ENCODE measurements at regions not wholly inside any gene's neighbourhood (a gene's known extent, or its start where the extent isn't known, plus 50 kb on each side); places are given as distances from the start of the nearest gene placed in this dataset.
A peak's percentile ranks its signal among the peaks of the same experiment; 100 is the strongest.

GRCh38 chr5:164027738-164028137 lies 522.3 kb downstream of the MAT2B start:
- no peak overlapping the region for H3K27ac ChIP-seq
- no peaks in the 10 kb centered on the region for H3K36me3 ChIP-seq
- H3K4me1 ChIP-seq (ENCODE audit: low read depth) = no peaks in the 10 kb centered on the region
- H3K9me3 ChIP-seq (ENCODE audit: low read depth) = no peaks in the 10 kb centered on the region
- H3K4me3 ChIP-seq = no peak overlapping the region
- H3K27me3 ChIP-seq = no peaks in the 10 kb centered on the region
- TF ChIP-seq CTCF (IDR thresholded peaks at IDR 0.05; ENCODE audit: low read depth, low read length) = no peak
- DNase-seq (ENCODE audit: low read depth in 1 of 2, low spot score in 1 of 2) = no peak

- no peak for TF ChIP-seq CTCF (IDR thresholded peaks at IDR 0.05; ENCODE audit: low read depth, low read length)
- DNase-seq (ENCODE audit: low read depth in 1 of 2, low spot score in 1 of 2) = no peak
- no peak overlapping the region for H3K4me3 ChIP-seq
- H3K27ac ChIP-seq = no peak overlapping the region
- H3K9me3 ChIP-seq (ENCODE audit: low read depth) = no peaks in the 10 kb centered on the region
- no peaks in the 10 kb centered on the region for H3K27me3 ChIP-seq
- no peaks in the 10 kb centered on the region for H3K36me3 ChIP-seq
- no peaks in the 10 kb centered on the region for H3K4me1 ChIP-seq (ENCODE audit: low read depth)
These were observed 532.8 kb downstream of the MAT2B start for GRCh38 chr5:164038128-164038783.

GRCh38 chr5:164041105-164041504 lies 535.7 kb downstream of the MAT2B start:
- Histone ChIP-seq H3K4me3 (no peak overlapping the region), H3K27ac (no peak overlapping the region), H3K4me1 (ENCODE audit: low read depth) (no peaks in the 10 kb centered on the region), H3K36me3 (no peaks in the 10 kb centered on the region), H3K9me3 (ENCODE audit: low read depth) (no peaks in the 10 kb centered on the region), H3K27me3 (no peaks in the 10 kb centered on the region)
- TF ChIP-seq CTCF (IDR thresholded peaks at IDR 0.05; ENCODE audit: low read depth, low read length) = no peak
- no peak for DNase-seq (ENCODE audit: low read depth in 1 of 2, low spot score in 1 of 2)

GRCh38 chr5:164048359-164048926 lies 543.0 kb downstream of the MAT2B start:
- peak in 1 of 2 donors; percentile 62 for DNase-seq (ENCODE audit: low read depth in 1 of 2, low spot score in 1 of 2)
- no peaks in the 10 kb centered on the region for H3K27me3 ChIP-seq
- H3K36me3 ChIP-seq = no peaks in the 10 kb centered on the region
- no peak overlapping the region for H3K27ac ChIP-seq
- TF ChIP-seq CTCF (IDR thresholded peaks at IDR 0.05; ENCODE audit: low read depth, low read length) = peak; percentile 39
- no peak overlapping the region for H3K4me3 ChIP-seq
- H3K9me3 ChIP-seq (ENCODE audit: low read depth) = no peaks in the 10 kb centered on the region
- H3K4me1 ChIP-seq (ENCODE audit: low read depth) = no peaks in the 10 kb centered on the region

- no peaks in the 10 kb centered on the region for H3K4me1 ChIP-seq (ENCODE audit: low read depth)
- no peaks in the 10 kb centered on the region for H3K27me3 ChIP-seq
- H3K36me3 ChIP-seq = no peaks in the 10 kb centered on the region
- H3K9me3 ChIP-seq (ENCODE audit: low read depth) = no peaks in the 10 kb centered on the region
- no peak overlapping the region for H3K4me3 ChIP-seq
- no peak for TF ChIP-seq CTCF (IDR thresholded peaks at IDR 0.05; ENCODE audit: low read depth, low read length)
- H3K27ac ChIP-seq = no peak overlapping the region
- DNase-seq (ENCODE audit: low read depth in 1 of 2, low spot score in 1 of 2) = peak in 1 of 2 donors; percentile 52
These were observed 546.3 kb downstream of the MAT2B start for GRCh38 chr5:164051745-164052144.

All from cardiac muscle cell (in vitro differentiated cells and primary cell).